Astrocyte (in vitro differentiated cells and primary cell): ENCODE measurements at regions not wholly inside any gene's neighbourhood (a gene's known extent, or its start where the extent isn't known, plus 50 kb on each side); places are given as distances from the start of the nearest gene placed in this dataset.

Source experiments
- CTCF ChIP-seq: IDR thresholded peaks from 2 replicates; pipeline ENCODE4 v1.5.1; 2011; ENCODE audit warnings: low read depth, mild to moderate bottlenecking, inconsistent platforms, low read length, moderate library complexity; ENCODE audit not compliant: insufficient read depth
- EZH2 ChIP-seq: IDR thresholded peaks from 2 replicates; pipeline ENCODE4 v1.6.1; 2012; ENCODE audit warnings: mild to moderate bottlenecking, low read length, inconsistent platforms; ENCODE audit not compliant: insufficient read depth

GRCh38 chr1:71292203-71292602 lies 211.4 kb upstream of the ZRANB2 start:
- TF ChIP-seq CTCF (no peak), EZH2 (no peak)
